ENCODE measurements at regions not wholly inside any gene's neighbourhood (a gene's known extent, or its start where the extent isn't known, plus 50 kb on each side); places are given as distances from the start of the nearest gene placed in this dataset.

GRCh38 chr15:95290176-95290974 is 1040.1 kb upstream of the NR2F2 start:
- TF ChIP-seq CTCF (IDR thresholded peaks at IDR 0.05; ENCODE audit: borderline replicate concordance, extremely low read depth, low read length, poor library complexity, severe bottlenecking) (no peak), EZH2 (IDR thresholded peaks at IDR 0.05; ENCODE audit: borderline replicate concordance, low read depth, low read length, severe bottlenecking) (no peak)
